C4-2B (cell line): ENCODE measurements at regions not wholly inside any gene's neighbourhood (a gene's known extent, or its start where the extent isn't known, plus 50 kb on each side); places are given as distances from the start of the nearest gene placed in this dataset.

Experiments
- ZFX ChIP-seq: fragments of 450-650 bp; IDR thresholded peaks from 2 replicates; pipeline ENCODE4 v1.6.1; 2017
- TF ChIP-seq, protein P1 (sequence below): fragments of 450-650 bp; conservative IDR thresholded peaks from 2 replicates; pipeline ENCODE4 v1.5.1; 2017; ENCODE audit warnings: mild to moderate bottlenecking

DNA sequence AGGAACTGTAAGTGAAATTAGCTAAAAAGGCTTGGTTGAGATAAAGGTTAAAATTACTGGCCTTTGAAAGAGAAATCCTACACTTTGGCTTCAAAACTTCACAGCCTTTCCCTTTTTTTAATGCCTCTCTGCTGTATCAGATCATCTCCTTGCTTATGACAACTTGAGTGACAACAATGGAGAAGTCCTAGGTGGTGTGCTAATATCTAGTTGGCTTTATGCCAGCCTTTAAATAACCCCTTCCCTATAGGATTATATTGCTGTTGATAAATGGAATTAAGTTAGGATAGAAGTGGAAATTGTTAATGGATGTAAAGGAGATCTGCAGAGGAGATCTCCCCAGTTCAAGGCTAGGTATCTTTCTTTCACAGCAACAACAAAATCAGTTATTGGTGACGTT lies 130.2 kb upstream of the ATP1B1 start:
- TF ChIP-seq, protein P1, sequence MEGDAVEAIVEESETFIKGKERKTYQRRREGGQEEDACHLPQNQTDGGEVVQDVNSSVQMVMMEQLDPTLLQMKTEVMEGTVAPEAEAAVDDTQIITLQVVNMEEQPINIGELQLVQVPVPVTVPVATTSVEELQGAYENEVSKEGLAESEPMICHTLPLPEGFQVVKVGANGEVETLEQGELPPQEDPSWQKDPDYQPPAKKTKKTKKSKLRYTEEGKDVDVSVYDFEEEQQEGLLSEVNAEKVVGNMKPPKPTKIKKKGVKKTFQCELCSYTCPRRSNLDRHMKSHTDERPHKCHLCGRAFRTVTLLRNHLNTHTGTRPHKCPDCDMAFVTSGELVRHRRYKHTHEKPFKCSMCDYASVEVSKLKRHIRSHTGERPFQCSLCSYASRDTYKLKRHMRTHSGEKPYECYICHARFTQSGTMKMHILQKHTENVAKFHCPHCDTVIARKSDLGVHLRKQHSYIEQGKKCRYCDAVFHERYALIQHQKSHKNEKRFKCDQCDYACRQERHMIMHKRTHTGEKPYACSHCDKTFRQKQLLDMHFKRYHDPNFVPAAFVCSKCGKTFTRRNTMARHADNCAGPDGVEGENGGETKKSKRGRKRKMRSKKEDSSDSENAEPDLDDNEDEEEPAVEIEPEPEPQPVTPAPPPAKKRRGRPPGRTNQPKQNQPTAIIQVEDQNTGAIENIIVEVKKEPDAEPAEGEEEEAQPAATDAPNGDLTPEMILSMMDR = no peak
- no peak for TF ChIP-seq ZFX
